H9 (cell line): ENCODE measurements at regions not wholly inside any gene's neighbourhood (a gene's known extent, or its start where the extent isn't known, plus 50 kb on each side); places are given as distances from the start of the nearest gene placed in this dataset.

Source experiments
- DNase-seq: peaks from one replicate; pipeline ENCODE4 v3.0.0-alpha.2; 2017
- H2AFZ ChIP-seq: one replicate; pipeline ENCODE4 v1.6.1; 2013; ENCODE audit warnings: mild to moderate bottlenecking, low read length, control low read depth, moderate library complexity
- H2AK5ac ChIP-seq: 2 replicates; pipeline ENCODE4 v1.6.1; 2013; ENCODE audit warnings: low read length, control low read depth, mixed read lengths; ENCODE audit not compliant: insufficient read length
- H2BK120ac ChIP-seq: one replicate; pipeline ENCODE4 v1.6.1; 2013; ENCODE audit warnings: low read depth, mild to moderate bottlenecking, low read length, control low read depth, inconsistent platforms; ENCODE audit not compliant: poor library complexity, severe bottlenecking
- H2BK12ac ChIP-seq: 2 replicates; pipeline ENCODE4 v1.6.1; 2013; ENCODE audit warnings: low read length, control low read depth, mixed read lengths, low read depth; ENCODE audit not compliant: insufficient read length
- H2BK15ac ChIP-seq: 2 replicates; pipeline ENCODE4 v1.6.1; 2013; ENCODE audit warnings: low read depth, low read length, control low read depth
- H2BK20ac ChIP-seq: one replicate; pipeline ENCODE4 v1.6.1; 2013; ENCODE audit warnings: low read depth, mild to moderate bottlenecking, low read length, control low read depth, inconsistent platforms; ENCODE audit not compliant: poor library complexity, severe bottlenecking
- H2BK5ac ChIP-seq: 2 replicates; pipeline ENCODE4 v1.6.1; 2013; ENCODE audit warnings: low read length, control low read depth, mixed read lengths; ENCODE audit not compliant: insufficient read length
- H3K14ac ChIP-seq: 2 replicates; pipeline ENCODE4 v1.6.1; 2013; ENCODE audit warnings: low read length, control low read depth; ENCODE audit not compliant: insufficient read depth
- H3K18ac ChIP-seq: 2 replicates; pipeline ENCODE4 v1.6.1; 2013; ENCODE audit warnings: low read depth, mild to moderate bottlenecking, mixed read lengths, low read length, control low read depth; ENCODE audit not compliant: insufficient read length
- H3K23ac ChIP-seq: 2 replicates; pipeline ENCODE4 v1.6.1; 2013; ENCODE audit warnings: low read length, control low read depth, mixed read lengths, low read depth; ENCODE audit not compliant: insufficient read length
- H3K23me2 ChIP-seq: 2 replicates; pipeline ENCODE4 v1.6.1; 2013; ENCODE audit warnings: low read depth, mild to moderate bottlenecking, mixed read lengths, low read length, control low read depth; ENCODE audit not compliant: insufficient read length, poor library complexity, severe bottlenecking
- H3K27ac ChIP-seq: 2 replicates; pipeline ENCODE4 v1.5.1; 2013; ENCODE audit warnings: low read length, control low read depth, mixed read lengths, low read depth; ENCODE audit not compliant: insufficient read length
- H3K27me3 ChIP-seq: 2 replicates; pipeline ENCODE4 v1.6.1; 2013; ENCODE audit warnings: low read length, control low read depth, inconsistent platforms; ENCODE audit not compliant: insufficient read depth
- H3K4ac ChIP-seq: 2 replicates; pipeline ENCODE4 v1.6.1; 2013; ENCODE audit warnings: low read depth, mild to moderate bottlenecking, control low read depth, inconsistent platforms, low read length, moderate library complexity
- H3K4me1 ChIP-seq: 2 replicates; pipeline ENCODE4 v1.6.1; 2013; ENCODE audit warnings: low read length, control low read depth, inconsistent platforms; ENCODE audit not compliant: insufficient read depth
- H3K4me2 ChIP-seq: 2 replicates; pipeline ENCODE4 v1.6.1; 2013; ENCODE audit warnings: low read length, control low read depth, mixed read lengths; ENCODE audit not compliant: insufficient read length, insufficient read depth
- H3K56ac ChIP-seq: 2 replicates; pipeline ENCODE4 v1.6.1; 2013; ENCODE audit warnings: low read depth, mild to moderate bottlenecking, mixed read lengths, low read length, control low read depth; ENCODE audit not compliant: insufficient read length
- H3K79me1 ChIP-seq: 2 replicates; pipeline ENCODE4 v1.6.1; 2013; ENCODE audit warnings: low read depth, mild to moderate bottlenecking, moderate library complexity, low read length, control low read depth, inconsistent platforms; ENCODE audit not compliant: insufficient read depth, poor library complexity, severe bottlenecking
- H3K79me2 ChIP-seq: 2 replicates; pipeline ENCODE4 v1.6.1; 2013; ENCODE audit warnings: low read length, control low read depth, inconsistent platforms; ENCODE audit not compliant: insufficient read depth
- H3K9ac ChIP-seq: 2 replicates; pipeline ENCODE4 v1.6.1; 2013; ENCODE audit warnings: low read length, control low read depth, mixed read lengths; ENCODE audit not compliant: insufficient read length; ENCODE audit errors: extremely low read depth
- H3K9me3 ChIP-seq: one replicate; pipeline ENCODE4 v1.6.1; 2013; ENCODE audit warnings: low read depth, low read length, inconsistent platforms; ENCODE audit not compliant: control insufficient read depth
- H3T11ph ChIP-seq: one replicate; pipeline ENCODE4 v1.6.1; 2013; ENCODE audit warnings: mild to moderate bottlenecking, low read length, control low read depth, inconsistent platforms
- H4K20me1 ChIP-seq: one replicate; pipeline ENCODE4 v1.6.1; 2013; ENCODE audit not compliant: control insufficient read depth, insufficient read length, insufficient read depth
- H4K5ac ChIP-seq: 2 replicates; pipeline ENCODE4 v1.6.1; 2013; ENCODE audit warnings: low read depth, mild to moderate bottlenecking, mixed read lengths, low read length, control low read depth; ENCODE audit not compliant: insufficient read length
- H4K8ac ChIP-seq: replicated peaks from 2 replicates; pipeline ENCODE4 v1.6.1; 2013; ENCODE audit warnings: low read length, control low read depth, mixed read lengths, low read depth; ENCODE audit not compliant: insufficient read length
- H4K91ac ChIP-seq: 2 replicates; pipeline ENCODE4 v1.6.1; 2013; ENCODE audit warnings: low read depth, mild to moderate bottlenecking, moderate library complexity, mixed read lengths, low read length, control low read depth; ENCODE audit not compliant: insufficient read length
- H3K27ac Mint-ChIP-seq, 3 experiments: 2 replicates in 2 of 3; 3 replicates in 1 of 3; pipeline ENCODE4 v1.8.0; 2020 to 2021; ENCODE audit warnings: mixed read lengths in 3 of 3, mild to moderate bottlenecking in 1 of 3, moderate library complexity in 1 of 3
- H3K27me3 Mint-ChIP-seq: 2 replicates; pipeline ENCODE4 v1.8.0; 2021; ENCODE audit warnings: low read depth, mild to moderate bottlenecking, moderate library complexity, mixed read lengths
- H3K36me3 Mint-ChIP-seq, 3 experiments: 2 replicates in 2 of 3; 3 replicates in 1 of 3; pipeline ENCODE4 v1.8.0; 2020 to 2021; ENCODE audit warnings: low read depth in 3 of 3, mixed read lengths in 3 of 3; ENCODE audit not compliant: insufficient read depth in 1 of 3
- H3K4me1 Mint-ChIP-seq, 2 experiments: 2 replicates each; pipeline ENCODE4 v1.8.0; 2020; ENCODE audit warnings: mixed read lengths in 2 of 2
- H3K4me3 Mint-ChIP-seq, 2 experiments: 2 replicates in 1 of 2; 3 replicates in 1 of 2; pipeline ENCODE4 v1.8.0; 2020 to 2021; ENCODE audit warnings: mild to moderate bottlenecking in 2 of 2, mixed read lengths in 2 of 2, moderate library complexity in 1 of 2
- H3K9me3 Mint-ChIP-seq, 2 experiments: 2 replicates in 1 of 2; 3 replicates in 1 of 2; pipeline ENCODE4 v1.8.0; 2020; ENCODE audit warnings: mild to moderate bottlenecking in 2 of 2, mixed read lengths in 2 of 2, moderate library complexity in 1 of 2
- WGBS: extraction: QIAGEN DNeasy Blood & Tissue Kit; methylation state at CpG from one replicate; pipeline ENCODE4 v1.1.7; 2013; ENCODE audit warnings: missing lambda C conversion rate, low lambda C conversion rate, mixed read lengths; ENCODE audit not compliant: insufficient read length; ENCODE audit errors: extremely low coverage; 5-methylcytosine and 5-hydroxymethylcytosine counted together
- TF ChIP-seq, protein P1 (sequence below): fragments of 200-600 bp; sonication (generic); conservative IDR thresholded peaks from 3 replicates; pipeline ENCODE4 v1.8.0; 2021; ENCODE audit warnings: antibody characterized with exemption, mild to moderate bottlenecking

DNA sequence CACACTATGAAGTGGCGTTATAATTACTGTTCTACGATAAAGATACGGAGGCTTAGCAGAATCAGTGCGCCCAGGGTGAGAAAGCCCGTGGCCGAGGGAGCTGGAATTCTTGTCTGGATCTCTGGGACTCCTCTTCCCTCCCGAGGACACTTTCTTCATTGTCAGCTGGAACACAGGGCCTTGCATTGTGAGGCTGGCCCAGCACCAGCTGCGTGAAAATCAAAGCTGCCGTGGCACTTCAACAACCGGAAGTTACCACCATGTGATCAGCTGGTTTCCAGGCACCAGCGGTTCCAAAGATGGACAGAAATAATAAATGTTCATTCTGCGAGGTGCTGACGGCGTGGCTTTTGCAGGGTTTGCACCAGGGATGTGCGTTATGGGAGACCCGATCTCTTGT lies 234.0 kb upstream of the PITRM1 start:
- H3K9ac ChIP-seq = no peak overlapping the region
- no peak overlapping the region for H3K18ac ChIP-seq
- no peaks in the 10 kb centered on the region for H3K79me1 ChIP-seq
- H3K4me1 Mint-ChIP-seq = peaks cover 4 to 5% of the 10 kb centered on the region in 2 experiments; a peak in 1 of 4 replicates
- no peak overlapping the region for H4K5ac ChIP-seq
- no peaks in the 10 kb centered on the region; the same call in 1 of the 2 replicates for H3K4me1 ChIP-seq
- H3K27ac ChIP-seq = no peak overlapping the region
- no peak overlapping the region for H3K4me2 ChIP-seq
- H3K56ac ChIP-seq = no peak overlapping the region
- no peak for DNase-seq
- no peak overlapping the region for H4K8ac ChIP-seq
- H3K27me3 ChIP-seq = no peaks in the 10 kb centered on the region
- no peak overlapping the region for H2BK5ac ChIP-seq
- H2AK5ac ChIP-seq = no peak overlapping the region
- no peaks in the 10 kb centered on the region for H3K36me3 Mint-ChIP-seq
- H3K9me3 ChIP-seq = no peaks in the 10 kb centered on the region
- TF ChIP-seq, protein P1, sequence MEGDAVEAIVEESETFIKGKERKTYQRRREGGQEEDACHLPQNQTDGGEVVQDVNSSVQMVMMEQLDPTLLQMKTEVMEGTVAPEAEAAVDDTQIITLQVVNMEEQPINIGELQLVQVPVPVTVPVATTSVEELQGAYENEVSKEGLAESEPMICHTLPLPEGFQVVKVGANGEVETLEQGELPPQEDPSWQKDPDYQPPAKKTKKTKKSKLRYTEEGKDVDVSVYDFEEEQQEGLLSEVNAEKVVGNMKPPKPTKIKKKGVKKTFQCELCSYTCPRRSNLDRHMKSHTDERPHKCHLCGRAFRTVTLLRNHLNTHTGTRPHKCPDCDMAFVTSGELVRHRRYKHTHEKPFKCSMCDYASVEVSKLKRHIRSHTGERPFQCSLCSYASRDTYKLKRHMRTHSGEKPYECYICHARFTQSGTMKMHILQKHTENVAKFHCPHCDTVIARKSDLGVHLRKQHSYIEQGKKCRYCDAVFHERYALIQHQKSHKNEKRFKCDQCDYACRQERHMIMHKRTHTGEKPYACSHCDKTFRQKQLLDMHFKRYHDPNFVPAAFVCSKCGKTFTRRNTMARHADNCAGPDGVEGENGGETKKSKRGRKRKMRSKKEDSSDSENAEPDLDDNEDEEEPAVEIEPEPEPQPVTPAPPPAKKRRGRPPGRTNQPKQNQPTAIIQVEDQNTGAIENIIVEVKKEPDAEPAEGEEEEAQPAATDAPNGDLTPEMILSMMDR = no peak
- H4K20me1 ChIP-seq = no peaks in the 10 kb centered on the region
- H3K23me2 ChIP-seq = no peaks in the 10 kb centered on the region
- WGBS = no CpG with 5 or more reads among the region's 16 CpGs
- no peak overlapping the region for H3K4me3 Mint-ChIP-seq
- no peak overlapping the region for H3K27ac Mint-ChIP-seq
- H3T11ph ChIP-seq = no peak overlapping the region
- no peak overlapping the region for H2BK20ac ChIP-seq
- no peak overlapping the region for H3K23ac ChIP-seq
- no peak overlapping the region for H3K4ac ChIP-seq
- no peak overlapping the region for H2BK12ac ChIP-seq
- peaks cover 2 to 4% of the 10 kb centered on the region in 2 experiments; a peak in 3 of 5 replicates for H3K9me3 Mint-ChIP-seq
- H2AFZ ChIP-seq = no peak overlapping the region
- no peak overlapping the region for H3K14ac ChIP-seq
- no peaks in the 10 kb centered on the region for H3K79me2 ChIP-seq
- H2BK15ac ChIP-seq = no peak overlapping the region
- H3K27me3 Mint-ChIP-seq = 0 out of 2 replicates have a peak, but pooled peaks cover 1% of the 10 kb centered on the region
- H4K91ac ChIP-seq = no peak overlapping the region
- H2BK120ac ChIP-seq = no peak overlapping the region
